ENCODE measurements at regions not wholly inside any gene's neighbourhood (a gene's known extent, or its start where the extent isn't known, plus 50 kb on each side); places are given as distances from the start of the nearest gene placed in this dataset.

DNA sequence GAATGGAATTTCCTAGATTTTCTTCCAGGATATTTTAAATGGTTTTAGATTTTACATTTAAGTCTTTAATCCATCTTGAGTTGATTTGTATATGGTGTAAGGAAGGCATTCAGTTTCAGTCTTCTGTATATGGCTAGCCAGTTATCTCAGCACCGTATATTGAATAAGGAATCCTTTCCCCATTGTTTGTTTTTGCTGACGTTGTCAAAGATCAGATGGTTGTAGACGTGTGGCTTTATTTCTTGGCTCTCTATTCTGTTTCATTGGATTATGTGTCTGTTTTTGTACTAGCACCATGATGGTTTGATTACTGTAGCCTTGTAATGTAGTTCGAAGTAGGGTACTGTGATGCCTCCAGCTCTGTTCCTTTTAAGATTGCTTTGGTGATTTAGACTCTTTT lies 325.7 kb upstream of the EPHA6 start:
- TF ChIP-seq, protein P1, sequence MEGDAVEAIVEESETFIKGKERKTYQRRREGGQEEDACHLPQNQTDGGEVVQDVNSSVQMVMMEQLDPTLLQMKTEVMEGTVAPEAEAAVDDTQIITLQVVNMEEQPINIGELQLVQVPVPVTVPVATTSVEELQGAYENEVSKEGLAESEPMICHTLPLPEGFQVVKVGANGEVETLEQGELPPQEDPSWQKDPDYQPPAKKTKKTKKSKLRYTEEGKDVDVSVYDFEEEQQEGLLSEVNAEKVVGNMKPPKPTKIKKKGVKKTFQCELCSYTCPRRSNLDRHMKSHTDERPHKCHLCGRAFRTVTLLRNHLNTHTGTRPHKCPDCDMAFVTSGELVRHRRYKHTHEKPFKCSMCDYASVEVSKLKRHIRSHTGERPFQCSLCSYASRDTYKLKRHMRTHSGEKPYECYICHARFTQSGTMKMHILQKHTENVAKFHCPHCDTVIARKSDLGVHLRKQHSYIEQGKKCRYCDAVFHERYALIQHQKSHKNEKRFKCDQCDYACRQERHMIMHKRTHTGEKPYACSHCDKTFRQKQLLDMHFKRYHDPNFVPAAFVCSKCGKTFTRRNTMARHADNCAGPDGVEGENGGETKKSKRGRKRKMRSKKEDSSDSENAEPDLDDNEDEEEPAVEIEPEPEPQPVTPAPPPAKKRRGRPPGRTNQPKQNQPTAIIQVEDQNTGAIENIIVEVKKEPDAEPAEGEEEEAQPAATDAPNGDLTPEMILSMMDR (IDR thresholded peaks at IDR 0.05): no peak

DNA sequence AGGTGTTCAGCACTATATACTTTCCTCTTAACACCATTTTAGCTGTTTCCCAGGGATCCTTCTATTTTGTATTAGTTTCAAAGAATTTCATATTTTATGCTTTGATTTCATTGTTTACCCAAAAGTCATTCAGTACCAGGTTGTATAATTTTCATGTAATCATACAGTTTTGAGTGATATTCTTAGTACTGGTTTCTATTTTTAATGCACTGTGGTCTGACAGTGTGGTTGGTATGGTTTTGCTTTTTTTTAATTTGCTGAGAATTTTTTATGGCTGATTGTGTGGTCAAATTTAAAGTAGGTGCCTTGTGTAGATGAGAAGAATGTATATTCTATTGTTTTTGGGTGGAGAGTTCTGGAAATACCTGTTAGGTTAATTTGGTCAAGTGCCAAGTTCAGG lies 323.4 kb upstream of the EPHA6 start:
- TF ChIP-seq, protein P1 (IDR thresholded peaks at IDR 0.05): no peak

DNA sequence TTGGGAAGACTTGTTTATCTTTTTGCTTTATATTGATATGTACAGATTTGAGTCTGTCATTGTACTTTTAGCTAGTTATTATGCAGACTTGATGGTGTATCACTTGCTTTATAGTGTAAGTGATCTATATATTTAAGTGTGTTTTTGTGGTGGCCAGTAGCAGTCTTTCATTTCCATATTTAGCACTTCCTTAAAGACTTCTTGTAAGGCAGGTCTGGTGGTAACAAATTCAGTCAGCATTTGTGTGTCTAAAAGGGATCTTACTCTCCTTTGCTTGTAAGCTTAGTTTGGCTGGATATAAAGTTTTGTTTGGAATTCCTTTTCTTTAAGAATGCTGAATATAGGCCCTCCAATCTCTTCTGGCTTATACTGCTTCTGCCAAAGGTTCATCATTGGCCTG lies 322.5 kb upstream of the EPHA6 start:
- TF ChIP-seq, protein P1 (IDR thresholded peaks at IDR 0.05): no peak

DNA sequence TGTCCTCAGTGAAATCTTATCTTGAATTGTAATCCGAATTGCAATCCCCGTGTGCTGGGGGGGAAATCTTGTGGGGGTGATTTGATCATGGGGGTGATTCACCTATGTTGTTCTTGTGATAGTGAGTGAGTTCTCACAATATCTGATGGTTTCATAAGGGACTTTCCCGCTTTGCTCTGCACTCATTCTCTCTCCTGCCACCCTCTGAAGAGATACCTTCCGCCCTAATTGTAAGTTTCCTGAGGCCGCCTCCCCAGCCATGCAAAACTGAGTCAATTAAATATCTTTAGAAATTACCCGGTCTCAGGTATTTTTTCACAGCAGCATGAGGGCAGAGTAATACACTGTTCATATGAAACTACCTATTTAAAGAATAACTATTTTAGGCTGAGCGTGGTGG lies 304.1 kb upstream of the EPHA6 start:
- TF ChIP-seq, protein P1 (IDR thresholded peaks at IDR 0.05): no peak

DNA sequence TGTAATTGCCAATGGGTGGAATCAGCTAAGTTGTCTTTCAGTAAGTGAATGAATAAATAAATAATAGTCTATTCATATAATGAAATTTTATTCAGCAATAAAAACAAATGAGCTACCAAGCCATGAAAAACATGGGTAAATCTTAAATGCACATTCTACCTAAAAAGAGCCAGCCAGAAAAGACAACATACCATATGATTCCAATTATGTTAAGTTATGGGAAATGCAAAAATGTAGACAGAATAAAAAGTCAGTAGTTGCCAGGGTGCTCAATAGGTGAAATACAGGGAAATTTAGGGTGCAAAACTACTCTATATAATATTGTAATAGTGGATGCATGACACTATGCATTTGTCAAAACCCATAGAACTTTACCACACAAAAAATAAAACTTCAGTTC lies 277.2 kb upstream of the EPHA6 start:
- TF ChIP-seq, protein P1 (IDR thresholded peaks at IDR 0.05): no peak

DNA sequence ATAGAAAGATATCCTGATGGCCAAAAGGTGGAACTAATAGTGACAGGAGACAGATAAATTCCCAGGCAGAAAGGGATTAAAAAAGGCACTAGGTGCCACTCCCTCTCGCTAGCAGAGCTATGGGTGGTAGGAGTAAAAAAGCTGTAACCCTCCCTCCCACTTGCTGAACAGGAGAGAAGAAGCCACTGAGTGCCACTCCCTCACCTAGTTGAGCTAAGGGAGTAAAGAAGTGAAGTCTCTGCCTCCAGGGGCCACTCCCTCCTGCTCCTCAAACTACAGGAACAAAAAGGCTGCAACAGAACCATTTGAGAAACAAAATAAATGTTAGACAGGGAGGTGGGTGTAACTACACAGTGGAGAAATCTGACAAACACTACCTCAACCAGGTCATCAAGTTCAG lies 276.2 kb upstream of the EPHA6 start:
- TF ChIP-seq, protein P1 (IDR thresholded peaks at IDR 0.05): no peak

DNA sequence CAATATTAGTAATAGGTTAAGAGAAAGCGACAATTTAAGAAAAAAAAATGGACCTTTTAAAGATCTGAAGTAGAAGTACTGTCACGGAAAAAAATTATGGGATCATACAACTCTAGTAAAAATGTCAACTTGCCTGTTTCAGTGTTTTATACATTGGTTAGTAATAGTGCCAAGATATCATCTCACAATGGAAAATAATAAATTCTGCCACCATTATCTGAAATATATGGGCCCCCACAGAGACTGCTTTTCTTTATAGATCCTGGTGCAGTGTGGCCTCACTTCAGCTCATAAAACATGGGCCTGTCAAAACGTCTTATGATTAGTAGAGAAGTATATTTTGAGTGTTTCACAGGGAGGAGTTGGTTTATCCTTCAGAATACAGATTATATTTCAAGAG lies 266.3 kb upstream of the EPHA6 start:
- TF ChIP-seq, protein P1 (IDR thresholded peaks at IDR 0.05): no peak

DNA sequence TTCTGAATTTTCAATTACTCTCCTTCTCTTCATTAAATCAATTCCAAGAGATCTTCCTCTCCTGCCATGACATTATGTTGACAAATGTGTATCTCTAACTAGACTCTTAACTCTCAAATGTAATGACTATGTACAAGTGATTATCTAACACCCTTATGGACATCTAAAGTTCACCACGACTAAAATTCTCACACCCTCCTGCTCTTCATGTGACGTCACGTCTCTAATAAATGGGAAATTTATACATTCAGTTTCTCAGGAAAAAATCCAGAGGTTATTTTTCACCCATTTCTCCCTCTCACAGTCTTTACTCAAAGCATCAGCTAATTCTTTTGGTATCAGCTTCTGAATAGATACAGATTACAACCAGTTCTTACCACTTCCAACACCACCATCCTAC lies 237.5 kb upstream of the EPHA6 start:
- TF ChIP-seq, protein P1 (IDR thresholded peaks at IDR 0.05): no peak

Data from LNCAP (cell line).